ENCODE measurements at regions not wholly inside any gene's neighbourhood (a gene's known extent, or its start where the extent isn't known, plus 50 kb on each side); places are given as distances from the start of the nearest gene placed in this dataset.
A peak's percentile ranks its signal among the peaks of the same experiment; 100 is the strongest.
"Not testable (repeated sequence)": the region's sequence is repeated elsewhere in the genome, so short reads cannot be mapped to it uniquely, and the experiment has no call there.

DNA sequence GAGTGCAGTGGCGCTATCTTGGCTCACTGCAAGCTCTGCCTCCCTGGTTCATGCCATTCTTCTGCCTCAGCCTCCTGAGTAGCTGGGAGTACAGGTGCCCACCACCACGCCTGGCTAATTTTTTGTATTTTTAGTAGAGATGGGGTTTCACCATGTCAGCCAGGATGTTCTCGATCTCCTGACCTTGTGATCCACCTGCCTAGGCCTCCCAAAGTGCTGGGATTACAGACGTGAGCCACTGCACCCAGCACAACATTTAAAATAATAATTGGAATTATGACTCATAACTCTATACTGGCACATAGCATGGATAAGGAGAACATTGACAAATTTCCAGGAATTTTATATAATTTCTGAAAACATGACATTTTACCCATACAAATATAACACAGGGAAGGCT, 54.2 kb downstream of the DBET start:
- not testable (repeated sequence) for DNase-seq; H3K27me3 Mint-ChIP-seq; H3K36me3 Mint-ChIP-seq; H3K4me3 Mint-ChIP-seq; H3K27ac Mint-ChIP-seq; ATAC-seq (replicated peaks); H3K4me1 Mint-ChIP-seq; H3K9me3 Mint-ChIP-seq

DNA sequence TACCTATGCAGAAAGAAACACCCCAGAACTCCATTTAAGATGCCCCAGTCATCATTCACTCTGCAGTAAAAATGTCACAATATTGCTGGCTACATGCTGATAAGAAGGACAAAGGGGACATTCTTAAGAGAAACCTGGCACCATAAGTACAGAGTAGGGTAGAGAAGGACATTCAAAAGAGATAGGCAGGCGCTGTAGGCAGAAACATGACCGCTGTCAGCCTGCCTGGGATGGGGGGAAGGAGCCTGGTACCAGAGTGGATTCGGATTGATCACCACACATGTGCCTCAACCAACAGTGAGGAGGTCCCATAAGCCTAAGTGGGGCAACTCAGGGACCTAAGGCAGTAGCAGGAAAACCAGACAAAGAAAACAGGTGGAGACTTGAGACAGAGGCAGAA, 54.1 kb upstream of the DUX4 start:
- not testable (repeated sequence) for ATAC-seq (replicated peaks); H3K27ac Mint-ChIP-seq; H3K4me1 Mint-ChIP-seq; H3K9me3 Mint-ChIP-seq; H3K27me3 Mint-ChIP-seq; DNase-seq; H3K4me3 Mint-ChIP-seq; H3K36me3 Mint-ChIP-seq

DNA sequence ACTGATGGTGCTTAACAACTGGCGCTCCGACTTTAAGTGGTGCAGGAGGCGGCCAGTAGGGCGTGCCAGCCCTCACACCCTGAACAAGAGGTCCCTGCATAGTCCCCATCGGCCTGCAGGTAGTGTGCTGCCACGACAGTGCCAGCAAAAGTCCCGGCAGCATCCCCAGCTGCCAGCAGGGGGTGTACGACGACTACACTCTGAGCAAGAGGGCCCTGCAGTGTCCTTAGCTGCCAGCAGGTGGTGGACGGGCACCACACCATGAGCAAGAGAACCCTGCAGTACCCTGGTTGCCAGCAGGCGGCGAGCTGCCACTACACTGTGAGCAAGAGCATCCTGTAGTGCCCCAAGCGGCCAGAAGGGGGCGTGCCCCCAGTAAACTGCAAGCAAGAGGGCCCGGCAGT, 53.5 kb upstream of the DUX4 start:
- H3K27ac Mint-ChIP-seq, H3K4me1 Mint-ChIP-seq, H3K9me3 Mint-ChIP-seq, DNase-seq, H3K27me3 Mint-ChIP-seq, H3K36me3 Mint-ChIP-seq, H3K4me3 Mint-ChIP-seq: not testable (repeated sequence)
- ATAC-seq (replicated peaks): peak; percentile 21 to 85

DNA sequence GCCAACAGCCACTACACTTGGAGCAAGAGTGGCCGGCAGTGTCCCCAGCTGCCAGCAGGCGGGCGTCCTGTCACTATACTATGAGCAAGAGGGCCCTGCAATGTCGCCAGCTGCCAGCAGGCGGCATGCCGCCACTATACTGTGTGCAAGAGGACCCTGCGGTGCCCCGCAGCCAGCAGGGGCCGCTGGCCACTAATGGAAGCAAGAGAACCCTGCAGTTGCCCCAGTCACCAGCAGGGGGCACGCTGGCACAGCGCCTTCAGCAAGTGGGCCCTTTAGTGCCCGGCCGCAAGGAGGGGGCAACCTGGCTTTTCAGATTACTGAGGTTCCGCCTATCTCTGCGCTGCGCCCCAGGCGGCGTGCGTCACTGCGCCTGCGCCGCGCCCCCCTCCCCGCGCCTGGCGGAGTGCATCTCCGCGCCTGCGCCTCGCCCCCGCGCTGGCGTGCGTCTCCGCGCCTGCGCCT, 53.0 kb upstream of the DUX4 start:
- not testable (repeated sequence) for H3K27ac Mint-ChIP-seq, H3K4me1 Mint-ChIP-seq, H3K36me3 Mint-ChIP-seq, H3K27me3 Mint-ChIP-seq, H3K9me3 Mint-ChIP-seq, H3K4me3 Mint-ChIP-seq
- ATAC-seq (replicated peaks) (peak in 1 of 2 donors; percentile 7), DNase-seq (peak; percentile 27)

DNA sequence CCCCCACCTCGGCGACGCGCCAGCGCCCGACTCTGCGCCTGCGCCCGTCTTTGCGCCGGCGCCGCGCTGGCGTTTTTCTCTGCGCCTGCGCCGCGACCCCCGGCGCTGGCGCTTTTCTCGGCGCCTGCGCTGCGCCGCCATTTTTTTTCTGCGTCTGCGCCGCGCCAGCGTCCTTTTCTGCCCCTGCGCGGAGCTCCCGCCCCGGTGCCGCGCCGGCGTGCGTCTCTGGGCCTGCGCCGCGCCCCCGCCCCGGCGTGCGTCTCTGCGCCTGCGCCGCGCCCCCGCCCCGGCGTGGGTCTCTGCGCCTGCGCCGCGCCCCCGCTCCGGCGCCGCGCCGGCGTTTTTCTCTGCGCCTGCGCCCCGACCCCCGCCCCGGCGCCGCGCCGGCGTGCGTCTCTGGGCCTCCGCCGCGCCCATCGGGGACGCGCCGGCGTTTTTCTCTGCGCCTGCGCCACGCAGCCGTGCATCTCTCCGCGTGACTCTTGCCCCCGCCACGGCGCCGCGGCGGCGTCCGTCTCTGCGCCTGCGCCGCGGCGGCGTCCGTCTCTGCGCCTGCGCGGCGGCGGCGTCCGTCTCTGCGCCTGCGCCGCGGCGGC, 52.4 kb upstream of the DUX4 start:
- not testable (repeated sequence) for H3K4me1 Mint-ChIP-seq; ATAC-seq (replicated peaks); H3K9me3 Mint-ChIP-seq; H3K36me3 Mint-ChIP-seq; H3K27ac Mint-ChIP-seq; DNase-seq; H3K4me3 Mint-ChIP-seq; H3K27me3 Mint-ChIP-seq

DNA sequence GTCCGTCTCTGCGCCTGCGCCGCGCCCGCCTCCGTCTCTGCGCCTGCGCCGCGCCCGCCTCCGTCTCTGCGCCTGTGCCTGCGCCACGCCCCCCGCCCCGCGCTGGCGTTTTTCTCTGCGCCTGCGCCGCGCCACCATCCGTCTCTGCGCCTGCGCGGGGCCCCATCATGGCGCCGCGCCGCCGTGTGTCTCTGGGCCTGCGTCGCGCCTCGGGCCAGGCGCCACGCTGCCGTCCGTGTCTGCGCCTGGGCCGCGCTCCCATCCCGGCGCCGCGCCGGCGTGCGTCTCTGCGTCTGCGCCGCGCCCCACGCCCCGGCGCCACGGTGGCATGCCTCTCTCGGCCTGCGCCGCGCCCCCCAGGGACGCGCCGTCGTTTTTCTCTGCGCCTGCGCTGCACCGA, 51.8 kb upstream of the DUX4 start:
- Mint-ChIP-seq H3K27me3 (no peaks in the 10 kb centered on the region), H3K36me3 (no peaks in the 10 kb centered on the region), H3K4me3 (no peak overlapping the region), H3K27ac (no peak overlapping the region), H3K4me1 (no peaks in the 10 kb centered on the region), H3K9me3 (peaks cover 0 to 3% of the 10 kb centered on the region in 2 donors)
- DNase-seq (no peak), ATAC-seq (replicated peaks) (no peak)

DNA sequence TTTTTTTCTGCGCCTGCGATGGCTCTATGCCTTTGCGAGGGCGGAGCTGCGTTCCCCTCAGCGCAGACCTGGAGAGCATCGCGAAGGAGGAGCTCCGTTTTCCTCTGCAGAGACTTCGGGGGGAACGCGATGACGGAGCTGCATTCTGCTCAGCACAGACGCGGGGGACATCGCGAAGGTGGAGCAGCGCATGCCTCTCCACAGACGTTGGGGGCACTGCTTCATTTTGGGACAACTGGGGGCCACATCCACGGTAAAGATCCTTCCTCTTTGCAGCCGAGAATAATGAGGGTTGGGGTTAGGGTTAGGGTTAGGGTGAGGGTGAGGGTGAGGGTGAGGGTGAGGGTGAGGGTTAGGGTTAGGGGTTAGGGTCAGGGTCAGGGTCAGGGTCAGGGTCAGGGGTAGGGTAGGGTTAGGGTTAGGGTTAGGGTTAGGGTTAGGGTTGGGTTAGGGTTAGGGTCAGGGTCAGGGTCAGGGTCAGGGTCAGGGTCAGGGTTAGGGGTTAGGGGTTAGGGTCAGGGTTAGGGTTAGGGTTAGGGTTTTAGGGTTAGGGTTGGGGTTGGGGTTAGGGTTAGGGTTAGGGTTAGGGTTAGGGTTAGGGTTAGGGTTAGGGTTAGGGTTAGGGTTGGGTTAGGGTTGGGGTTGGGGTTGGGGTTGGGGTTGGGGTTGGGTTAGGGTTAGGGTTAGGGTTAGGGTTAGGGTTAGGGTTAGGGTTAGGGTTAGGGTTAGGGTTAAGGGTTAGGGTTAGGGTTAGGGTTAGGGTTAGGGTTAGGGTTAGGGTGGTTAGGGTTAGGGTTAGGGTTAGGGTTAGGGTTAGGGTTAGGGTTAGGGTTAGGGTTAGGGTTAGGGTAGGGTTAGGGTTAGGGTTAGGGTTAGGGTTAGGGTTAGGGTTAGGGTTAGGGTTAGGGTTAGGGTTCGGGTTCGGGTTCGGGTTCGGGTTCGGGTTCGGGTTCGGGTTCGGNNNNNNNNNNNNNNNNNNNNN, 51.1 kb upstream of the DUX4 start:
- not testable (repeated sequence) for H3K9me3 Mint-ChIP-seq; H3K27me3 Mint-ChIP-seq; DNase-seq; H3K36me3 Mint-ChIP-seq; H3K4me1 Mint-ChIP-seq; ATAC-seq (replicated peaks); H3K27ac Mint-ChIP-seq
- peak overlapping the region in 1 of 2 donors; percentile 21 for H3K4me3 Mint-ChIP-seq

All from stimulated activated naive B cell treated with anti-CD40 and anti-IgM and Interleukin-4, amounts not matched to agents 10 μg/mL and 1 μg/mL and 100 μg/mL, for 72 hours (primary cell).